ENCODE measurements at regions not wholly inside any gene's neighbourhood (a gene's known extent, or its start where the extent isn't known, plus 50 kb on each side); places are given as distances from the start of the nearest gene placed in this dataset.

- TF ChIP-seq, protein P1, sequence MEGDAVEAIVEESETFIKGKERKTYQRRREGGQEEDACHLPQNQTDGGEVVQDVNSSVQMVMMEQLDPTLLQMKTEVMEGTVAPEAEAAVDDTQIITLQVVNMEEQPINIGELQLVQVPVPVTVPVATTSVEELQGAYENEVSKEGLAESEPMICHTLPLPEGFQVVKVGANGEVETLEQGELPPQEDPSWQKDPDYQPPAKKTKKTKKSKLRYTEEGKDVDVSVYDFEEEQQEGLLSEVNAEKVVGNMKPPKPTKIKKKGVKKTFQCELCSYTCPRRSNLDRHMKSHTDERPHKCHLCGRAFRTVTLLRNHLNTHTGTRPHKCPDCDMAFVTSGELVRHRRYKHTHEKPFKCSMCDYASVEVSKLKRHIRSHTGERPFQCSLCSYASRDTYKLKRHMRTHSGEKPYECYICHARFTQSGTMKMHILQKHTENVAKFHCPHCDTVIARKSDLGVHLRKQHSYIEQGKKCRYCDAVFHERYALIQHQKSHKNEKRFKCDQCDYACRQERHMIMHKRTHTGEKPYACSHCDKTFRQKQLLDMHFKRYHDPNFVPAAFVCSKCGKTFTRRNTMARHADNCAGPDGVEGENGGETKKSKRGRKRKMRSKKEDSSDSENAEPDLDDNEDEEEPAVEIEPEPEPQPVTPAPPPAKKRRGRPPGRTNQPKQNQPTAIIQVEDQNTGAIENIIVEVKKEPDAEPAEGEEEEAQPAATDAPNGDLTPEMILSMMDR (IDR thresholded peaks at IDR 0.05) = no peak
- TF ChIP-seq POLR2A (IDR thresholded peaks at IDR 0.05) = no peak
These were observed 68.2 kb upstream of the NECTIN1 start for GRCh38 chr11:119797123-119797611.
